8988T (cell line): ENCODE measurements at regions not wholly inside any gene's neighbourhood (a gene's known extent, or its start where the extent isn't known, plus 50 kb on each side); places are given as distances from the start of the nearest gene placed in this dataset.
"Not testable (repeated sequence)": the region's sequence is repeated elsewhere in the genome, so short reads cannot be mapped to it uniquely, and the experiment has no call there.

Source experiments
- DNase-seq: peaks from one replicate; pipeline ENCODE4 v3.0.0; 2011

- DNase-seq = peak; percentile 77
Measured at GRCh38 chr15:31488437-31489204, 162.0 kb downstream of the KLF13 start.

GRCh38 chr15:31489281-31489680 is 162.6 kb downstream of the KLF13 start:
- no peak for DNase-seq

- DNase-seq = no peak
Measured at GRCh38 chr15:31489801-31490646, 163.4 kb downstream of the KLF13 start.

GRCh38 chr15:31494786-31495185 is 168.2 kb downstream of the KLF13 start:
- no peak for DNase-seq

- DNase-seq = no peak
Measured at GRCh38 chr15:31495281-31495680, 168.6 kb downstream of the KLF13 start.

GRCh38 chr15:31497838-31498237 is 171.2 kb downstream of the KLF13 start:
- DNase-seq = no peak

GRCh38 chr15:31498329-31498728 is 171.7 kb downstream of the KLF13 start:
- DNase-seq = no peak

GRCh38 chr15:31498756-31499155 is 172.1 kb downstream of the KLF13 start:
- no peak for DNase-seq

GRCh38 chr15:31499236-31499952 is 172.8 kb downstream of the KLF13 start:
- DNase-seq = no peak

GRCh38 chr15:31499953-31500765 is 173.5 kb downstream of the KLF13 start:
- DNase-seq = no peak

GRCh38 chr15:31500766-31501449 is 174.3 kb downstream of the KLF13 start:
- DNase-seq = no peak

- no peak for DNase-seq
Measured at GRCh38 chr15:31501536-31502157, 175.0 kb downstream of the KLF13 start.

- DNase-seq = no peak
Measured at GRCh38 chr15:31502541-31503229, 176.1 kb downstream of the KLF13 start.

- no peak for DNase-seq
Measured at GRCh38 chr15:31503256-31503655, 176.6 kb downstream of the KLF13 start.

- no peak for DNase-seq
Measured at GRCh38 chr15:31503758-31504461, 177.3 kb downstream of the KLF13 start.

GRCh38 chr15:31504462-31504839 is 177.8 kb downstream of the KLF13 start:
- DNase-seq = no peak

GRCh38 chr15:31507573-31507972 is 180.9 kb downstream of the KLF13 start:
- DNase-seq = not testable (repeated sequence)

GRCh38 chr15:31508656-31509055 is 182.0 kb downstream of the KLF13 start:
- DNase-seq = no peak

- DNase-seq = no peak
Measured at GRCh38 chr15:31510057-31510456, 183.4 kb downstream of the KLF13 start.

GRCh38 chr15:31511707-31512310 is 185.2 kb downstream of the KLF13 start:
- no peak for DNase-seq
